ENCODE measurements at regions not wholly inside any gene's neighbourhood (a gene's known extent, or its start where the extent isn't known, plus 50 kb on each side); places are given as distances from the start of the nearest gene placed in this dataset.

GRCh38 chr20:58600756-58601155 lies 50.3 kb upstream of the STX16 start:
- no peak for DNase-seq (ENCODE audit: low read depth)

DNA sequence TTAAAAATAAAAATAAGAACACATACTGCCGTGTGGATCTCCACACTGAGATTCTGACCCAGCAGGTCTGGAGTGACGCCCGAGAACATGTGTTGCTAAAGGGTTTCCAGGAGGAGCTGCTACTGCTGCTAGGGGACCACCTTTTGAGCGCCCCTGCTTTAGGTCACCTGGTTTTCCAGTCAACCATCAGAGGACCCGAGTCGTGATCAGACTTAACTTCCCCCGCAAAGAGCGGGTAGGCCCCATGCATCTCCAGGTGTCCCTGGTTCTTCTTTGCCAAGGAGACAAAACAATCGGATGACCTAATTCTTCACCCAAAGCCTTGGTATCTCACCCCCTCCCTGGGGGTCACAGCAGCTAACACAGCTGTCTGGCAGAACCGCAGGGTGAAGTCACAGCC lies 51.1 kb upstream of the STX16 start:
- DNase-seq (ENCODE audit: low read depth): no peak

- DNase-seq (ENCODE audit: low read depth): no peak
Measured at GRCh38 chr20:58598211-58599015, 52.7 kb upstream of the STX16 start.

DNA sequence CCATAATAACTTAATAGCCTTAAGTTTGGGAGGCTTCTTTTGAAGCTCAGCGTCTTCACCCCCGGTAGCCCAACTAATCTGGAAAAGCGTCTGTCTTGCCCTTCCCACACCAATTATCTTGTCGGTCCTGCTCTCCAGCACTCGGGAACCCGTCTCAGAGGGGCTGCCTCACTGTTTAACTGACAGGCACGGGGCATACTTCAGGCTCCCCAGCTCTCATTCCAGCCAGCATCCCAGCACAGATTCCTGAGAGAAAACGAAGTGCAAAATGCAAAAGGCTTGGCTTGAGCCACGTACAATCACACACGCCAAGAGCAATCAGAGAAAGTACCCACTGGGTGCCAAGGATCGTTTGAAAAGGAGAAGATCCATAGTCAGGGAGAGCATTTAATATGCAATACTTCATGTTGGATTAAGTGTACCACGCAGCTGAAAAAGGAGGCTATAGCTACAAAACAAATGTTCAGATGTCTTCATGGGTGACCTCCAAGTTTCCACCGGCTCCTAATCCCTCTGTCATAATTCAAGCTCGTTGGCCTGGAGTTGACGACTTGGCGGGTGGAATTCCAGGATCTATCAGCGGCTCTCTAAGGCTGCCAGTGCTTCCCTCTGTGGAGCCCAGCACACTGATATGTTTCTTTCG lies 53.7 kb upstream of the STX16 start:
- no peak for DNase-seq (ENCODE audit: low read depth)

DNA sequence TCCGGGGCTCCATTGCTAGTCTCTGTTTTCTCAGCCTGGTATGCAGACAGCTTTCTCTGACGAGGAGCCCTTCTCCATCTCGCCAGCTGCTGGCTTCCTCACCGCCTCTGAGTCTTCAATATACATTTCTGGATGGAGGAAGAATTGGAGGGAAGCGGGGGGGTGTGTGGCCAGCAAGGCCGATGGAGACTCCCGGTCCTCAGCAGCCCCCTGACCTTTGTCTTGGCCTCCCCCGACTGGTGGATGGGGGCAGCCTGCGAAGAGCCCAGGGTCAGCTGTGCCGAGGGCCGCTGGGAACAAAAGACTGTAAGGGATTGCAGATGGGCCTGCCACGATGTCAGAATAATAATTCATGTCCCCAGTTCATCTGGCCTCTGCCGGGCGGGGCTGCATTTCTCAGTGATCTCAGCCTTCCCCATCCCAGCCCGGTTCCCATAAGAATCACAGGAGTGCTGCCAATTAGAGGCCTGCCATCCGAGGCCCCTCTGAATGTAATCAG lies 54.3 kb upstream of the STX16 start:
- no peak for DNase-seq (ENCODE audit: low read depth)

GRCh38 chr20:58596244-58596643 lies 54.8 kb upstream of the STX16 start:
- DNase-seq (ENCODE audit: low read depth): no peak

DNA sequence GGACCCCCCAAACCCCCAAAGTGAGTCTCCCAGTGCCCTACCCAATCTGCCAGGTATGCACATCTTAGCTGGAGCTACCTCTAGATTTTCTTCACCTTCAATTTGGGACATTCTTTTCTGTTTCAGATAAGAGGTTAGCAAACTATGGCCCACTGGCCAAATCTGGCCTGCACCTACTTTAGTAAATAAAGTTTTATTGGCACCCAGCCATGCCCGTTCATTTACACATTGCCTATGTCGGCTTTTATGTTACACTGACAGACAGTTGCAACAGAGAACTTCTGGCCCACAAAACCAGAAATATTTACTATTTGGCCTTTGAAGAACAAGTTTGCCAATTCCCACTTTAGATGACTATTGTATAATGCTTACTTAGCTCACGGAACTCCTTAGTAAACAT lies 55.9 kb upstream of the STX16 start:
- DNase-seq (ENCODE audit: low read depth): no peak

- DNase-seq (ENCODE audit: low read depth): no peak
Measured at GRCh38 chr20:58593880-58594638, 57.0 kb upstream of the STX16 start.

DNA sequence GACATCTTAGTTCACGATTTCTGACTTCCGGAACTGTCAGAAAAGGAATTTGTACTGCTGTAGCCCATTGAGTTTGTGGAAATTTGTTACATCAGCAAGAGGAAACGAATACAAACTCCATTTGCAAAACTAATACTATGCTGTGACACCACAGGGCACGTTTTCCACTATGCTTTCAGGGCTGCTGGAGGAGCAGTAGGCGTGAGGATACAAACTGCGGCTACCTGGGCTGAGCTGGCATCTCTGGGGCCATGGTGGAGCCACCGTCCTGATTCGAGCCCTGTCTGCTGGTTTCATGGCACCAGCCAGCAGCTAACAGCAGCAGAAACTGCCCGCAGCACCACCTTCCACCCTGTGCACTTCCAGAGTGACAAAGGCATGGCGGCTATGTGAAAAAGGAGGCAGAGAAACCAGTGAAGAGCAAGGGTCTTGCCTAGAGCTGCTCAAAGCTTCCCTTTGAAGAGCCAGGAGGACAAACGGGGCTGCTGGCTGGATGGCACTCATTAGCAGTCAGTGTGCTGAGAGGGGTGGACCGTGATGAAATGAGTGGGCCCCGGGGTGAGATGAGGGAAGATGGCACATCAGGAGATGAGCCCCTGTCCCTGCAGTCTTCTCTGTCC lies 58.9 kb upstream of the STX16 start:
- DNase-seq (ENCODE audit: low read depth): no peak

DNA sequence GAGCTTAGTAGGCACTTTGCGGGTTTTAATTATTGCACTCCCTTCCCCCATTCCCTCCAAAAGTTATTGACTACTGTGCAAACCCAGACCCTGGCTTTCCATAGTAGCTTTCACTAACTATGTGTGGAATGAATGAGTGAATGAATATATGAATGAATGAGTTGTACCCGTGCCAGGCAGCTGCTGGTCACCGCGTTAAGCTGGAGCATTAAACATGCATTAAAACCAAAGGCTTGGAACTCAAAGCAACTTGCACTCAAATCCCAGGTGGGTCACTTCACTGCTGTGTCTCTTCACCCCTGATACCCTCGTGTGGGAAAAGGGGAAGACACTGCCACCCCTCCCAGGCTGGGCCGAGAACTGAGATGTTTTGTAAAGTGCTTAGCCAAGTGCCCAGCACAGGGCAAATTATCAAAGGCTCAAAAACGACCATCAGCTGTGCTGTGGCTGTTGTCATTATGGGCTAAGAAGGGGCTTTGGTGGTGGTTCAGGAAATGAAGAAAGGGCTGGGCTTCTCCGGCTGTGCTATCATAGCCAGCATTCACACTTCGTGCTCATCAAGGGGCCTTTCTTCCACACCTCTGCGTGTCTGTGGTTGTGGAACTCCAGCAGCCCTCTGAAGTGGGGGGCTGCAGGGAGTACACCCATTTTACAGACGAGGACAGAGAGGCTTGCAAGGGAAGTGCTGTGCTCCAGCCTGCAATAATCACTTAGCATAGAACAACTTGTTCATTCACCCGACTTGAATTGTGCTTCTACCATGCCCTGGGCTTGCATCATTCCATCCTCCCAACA lies 60.2 kb upstream of the STX16 start:
- DNase-seq (ENCODE audit: low read depth): no peak

- no peak for DNase-seq (ENCODE audit: low read depth)
Measured at GRCh38 chr20:58587467-58587866, 63.6 kb upstream of the STX16 start.

GRCh38 chr20:58586565-58587093 lies 64.5 kb upstream of the STX16 start:
- no peak for DNase-seq (ENCODE audit: low read depth)

- DNase-seq (ENCODE audit: low read depth): no peak
Measured at GRCh38 chr20:58585753-58586540, 65.1 kb upstream of the STX16 start.

GRCh38 chr20:58584881-58585752 lies 66.0 kb upstream of the STX16 start:
- peak; percentile 14 for DNase-seq (ENCODE audit: low read depth)

DNA sequence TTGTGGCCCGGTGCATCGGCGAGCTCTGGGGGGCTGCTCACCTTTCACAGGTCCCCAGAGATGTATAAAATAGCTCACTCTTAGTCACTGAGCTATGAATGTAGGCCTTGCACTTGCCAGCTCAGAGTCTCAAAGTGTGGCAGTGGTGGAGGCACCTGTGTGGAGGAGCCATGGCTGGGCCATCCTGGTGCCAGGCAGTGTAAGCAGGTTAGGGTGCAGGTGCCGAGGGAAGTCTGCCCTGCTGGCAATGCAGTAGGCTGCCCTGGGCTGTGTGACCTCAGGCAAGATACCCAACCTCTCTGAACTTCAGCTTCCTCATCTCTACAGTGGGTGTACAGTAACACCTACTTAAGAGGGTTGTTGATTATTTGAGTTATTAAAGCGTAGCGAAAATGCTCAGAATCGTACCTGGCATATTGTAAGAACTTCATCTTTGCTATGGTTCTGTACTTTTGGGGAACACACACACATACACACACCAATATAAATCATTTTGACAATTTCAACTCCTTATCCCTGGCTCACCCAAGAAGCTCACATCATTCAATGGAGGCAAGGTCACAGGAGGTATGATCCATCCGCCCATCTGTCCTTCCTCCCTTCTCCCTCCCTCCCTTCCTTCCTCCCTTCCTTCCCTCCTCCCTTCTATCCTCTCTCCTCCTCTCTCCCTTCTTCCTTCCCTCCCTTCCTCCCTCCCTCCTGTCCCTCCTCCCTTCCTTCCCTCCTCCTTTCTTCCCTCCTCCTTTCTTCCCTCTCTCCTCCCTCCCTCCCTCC lies 66.8 kb upstream of the STX16 start:
- no peak for DNase-seq (ENCODE audit: low read depth)

- DNase-seq (ENCODE audit: low read depth): no peak
Measured at GRCh38 chr20:58583586-58583985, 67.5 kb upstream of the STX16 start.

DNA sequence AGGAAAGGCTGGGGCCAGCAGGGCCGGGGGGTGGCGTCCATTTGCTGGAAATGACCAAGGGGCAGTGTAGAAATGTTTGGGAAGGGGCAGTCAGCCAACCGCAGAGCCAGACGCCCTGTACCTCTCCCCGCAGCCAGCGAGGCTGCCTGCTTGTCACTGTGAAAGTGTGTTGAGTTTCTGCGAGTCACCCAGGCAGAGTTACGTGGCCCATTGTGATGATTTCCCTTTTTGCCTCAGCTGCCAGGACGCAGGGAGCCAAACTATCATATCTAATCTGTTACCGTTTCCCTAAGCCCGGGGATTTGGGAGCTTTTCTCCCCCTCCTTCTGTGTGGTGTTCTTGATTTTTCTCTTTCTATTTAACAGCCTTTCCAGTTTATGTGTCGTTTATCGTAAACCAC lies 67.9 kb upstream of the STX16 start:
- DNase-seq (ENCODE audit: low read depth): no peak

DNA sequence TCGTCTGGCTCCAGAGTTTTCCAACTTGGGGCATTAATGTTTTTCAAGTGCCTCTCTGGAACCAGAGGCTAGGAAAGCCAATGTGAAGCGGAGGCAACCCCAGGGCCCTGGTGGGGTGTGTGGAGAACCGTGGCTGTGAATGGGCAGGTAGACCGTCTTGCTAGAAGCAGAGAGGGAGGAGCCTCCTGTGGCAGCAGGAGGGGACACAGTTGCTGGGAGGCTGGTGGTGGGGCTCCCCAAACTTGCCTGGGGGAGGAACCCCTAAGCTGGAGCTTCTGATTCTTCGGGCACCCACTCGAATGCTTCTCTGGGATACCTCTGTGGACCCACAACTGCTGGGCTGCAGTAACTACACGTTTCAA lies 65.3 kb upstream of the APCDD1L start:
- no peak for DNase-seq (ENCODE audit: low read depth)

Data from renal cortical epithelial cell (primary cell).